HL-60 (cell line): ENCODE measurements at regions not wholly inside any gene's neighbourhood (a gene's known extent, or its start where the extent isn't known, plus 50 kb on each side); places are given as distances from the start of the nearest gene placed in this dataset.
"Not testable (repeated sequence)": the region's sequence is repeated elsewhere in the genome, so short reads cannot be mapped to it uniquely, and the experiment has no call there.

Experiments used
- DNase-seq, 2 experiments: peaks; one replicate each; pipeline ENCODE4 v3.0.0-alpha.2; 2010 to 2020; ENCODE audit warnings: low read depth in 1 of 2, low spot score in 1 of 2
- H3K27ac ChIP-seq: fragments of 250-450 bp; sonication (Bioruptor Pico); replicated peaks from 2 replicates; pipeline ENCODE4 v1.5.1; 2020; ENCODE audit warnings: mild to moderate bottlenecking, moderate library complexity
- H3K27me3 ChIP-seq: fragments of 250-450 bp; sonication (Bioruptor Pico); 2 replicates; pipeline ENCODE4 v1.5.1; 2021; ENCODE audit warnings: mild to moderate bottlenecking, moderate library complexity; ENCODE audit not compliant: insufficient read depth, poor library complexity, severe bottlenecking
- H3K4me3 ChIP-seq: replicated peaks from 2 replicates; pipeline ENCODE4 v1.5.1; 2011; ENCODE audit warnings: mild to moderate bottlenecking, control low read depth, low read length; ENCODE audit not compliant: insufficient read depth
- CTCF ChIP-seq: IDR thresholded peaks from one replicate; pipeline ENCODE4 v1.5.1; 2011; ENCODE audit warnings: low read length, control low read depth, inconsistent platforms; ENCODE audit not compliant: insufficient read depth
- GABPA ChIP-seq: IDR thresholded peaks from 2 replicates; pipeline ENCODE4 v1.6.1; 2012; ENCODE audit warnings: low read depth
- POLR2AphosphoS5 ChIP-seq: IDR thresholded peaks from 2 replicates; pipeline ENCODE4 v1.6.1; 2012; ENCODE audit warnings: low read depth
- REST ChIP-seq: IDR thresholded peaks from 2 replicates; pipeline ENCODE4 v1.6.1; 2012; ENCODE audit warnings: low read depth; ENCODE audit not compliant: insufficient replicate concordance
- SPI1 ChIP-seq: IDR thresholded peaks from 2 replicates; pipeline ENCODE4 v1.6.1; 2012; ENCODE audit warnings: low read depth, mild to moderate bottlenecking, borderline replicate concordance

GRCh38 chr12:23140710-23141109 is 515.7 kb downstream of the ETNK1 start:
- Histone ChIP-seq H3K27me3 (no peaks in the 10 kb centered on the region), H3K27ac (no peak overlapping the region), H3K4me3 (no peak overlapping the region)
- TF ChIP-seq POLR2AphosphoS5: no peak
- no peak for TF ChIP-seq CTCF
- no peak for TF ChIP-seq GABPA
- TF ChIP-seq REST: no peak
- TF ChIP-seq SPI1: no peak
- no peak for DNase-seq

GRCh38 chr12:23141335-23141734 is 516.4 kb downstream of the ETNK1 start:
- Histone ChIP-seq H3K27ac (no peak overlapping the region), H3K4me3 (no peak overlapping the region), H3K27me3 (no peaks in the 10 kb centered on the region)
- no peak for DNase-seq
- TF ChIP-seq GABPA: no peak
- TF ChIP-seq CTCF: no peak
- no peak for TF ChIP-seq SPI1
- no peak for TF ChIP-seq POLR2AphosphoS5
- TF ChIP-seq REST: no peak

- H3K4me3 ChIP-seq, H3K27me3 ChIP-seq, DNase-seq, H3K27ac ChIP-seq: not testable (repeated sequence)
Observed at GRCh38 chr12:23146070-23146469, 521.1 kb downstream of the ETNK1 start.

- H3K27ac ChIP-seq: no peak overlapping the region
- no peak overlapping the region for H3K4me3 ChIP-seq
- no peak for TF ChIP-seq REST
- no peak for TF ChIP-seq GABPA
- TF ChIP-seq POLR2AphosphoS5: no peak
- no peak for TF ChIP-seq CTCF
- TF ChIP-seq SPI1: no peak
- DNase-seq: no peak
- no peaks in the 10 kb centered on the region for H3K27me3 ChIP-seq
Observed at GRCh38 chr12:23168459-23168858, 543.5 kb downstream of the ETNK1 start.
